H1 (cell line): ENCODE measurements at regions not wholly inside any gene's neighbourhood (a gene's known extent, or its start where the extent isn't known, plus 50 kb on each side); places are given as distances from the start of the nearest gene placed in this dataset.

ENCODE experiments used
- CTCF ChIA-PET: fragments of 300-600 bp; sonication (Branson Sonifier 250); formaldehyde crosslinking; loops from one replicate; lab custom pipeline; 2021; ENCODE audit not compliant: partially characterized antibody; lab: Charles Lee
- POLR2A ChIA-PET: fragments of 300-600 bp; sonication (Branson Sonifier 250); formaldehyde crosslinking; loops from one replicate; lab custom pipeline; 2021; ENCODE audit warnings: inconsistent platforms; ENCODE audit not compliant: partially characterized antibody; lab: Charles Lee
- DNase-seq, 2 experiments: peaks; one replicate each; pipeline versions ENCODE4 v3.0.0 to v3.0.0-alpha.2; 2010 to 2022; ENCODE audit warnings: low spot score in 2 of 2, low read depth in 1 of 2, mixed read lengths in 1 of 2
- FAIRE-seq: peaks from 2 replicates; lab custom pipeline; 2011; peaks lifted over from hg19 to GRCh38; lab: Jason Lieb, UNC
- H2AFZ ChIP-seq: 2 replicates; pipeline ENCODE4 v1.8.1; 2012; ENCODE audit warnings: low read length, inconsistent platforms
- H2AK5ac ChIP-seq: 2 replicates; pipeline ENCODE4 v1.6.1; 2013; ENCODE audit warnings: low read depth, low read length
- H2BK120ac ChIP-seq: replicated peaks from 2 replicates; pipeline ENCODE3; 2013; ENCODE audit warnings: low read depth, low read length, inconsistent platforms
- H2BK12ac ChIP-seq: 2 replicates; pipeline ENCODE4 v1.6.1; 2013; ENCODE audit warnings: low read depth, low read length
- H2BK15ac ChIP-seq: 2 replicates; pipeline ENCODE4 v1.6.1; 2013; ENCODE audit warnings: low read length
- H2BK20ac ChIP-seq: 2 replicates; pipeline ENCODE4 v1.6.1; 2013; ENCODE audit warnings: low read length
- H2BK5ac ChIP-seq: 2 replicates; pipeline ENCODE4 v1.6.1; 2013; ENCODE audit warnings: low read depth, low read length
- H3K14ac ChIP-seq: 2 replicates; pipeline ENCODE4 v1.6.1; 2013; ENCODE audit warnings: inconsistent platforms; ENCODE audit not compliant: insufficient read length
- H3K18ac ChIP-seq: 2 replicates; pipeline ENCODE4 v1.6.1; 2013; ENCODE audit warnings: low read length; ENCODE audit errors: extremely low read depth
- H3K23ac ChIP-seq: 2 replicates; pipeline ENCODE4 v1.6.1; 2013; ENCODE audit warnings: inconsistent platforms; ENCODE audit not compliant: insufficient read length
- H3K23me2 ChIP-seq: 2 replicates; pipeline ENCODE4 v1.6.1; 2013; ENCODE audit warnings: low read depth, low read length
- H3K27ac ChIP-seq: 2 replicates; pipeline ENCODE4 v1.6.1; 2011; ENCODE audit warnings: low read depth, low read length, inconsistent platforms
- H3K27me3 ChIP-seq, 4 experiments: replicated peaks in 1 of 4; 1 replicate in 1 of 4; 2 replicates in 3 of 4; pipeline versions ENCODE4 v1.6.1 to v1.8.1; 2011 to 2013; ENCODE audit warnings: low read length in 3 of 4, mild to moderate bottlenecking in 3 of 4, inconsistent platforms in 2 of 4, mixed read lengths in 2 of 4, moderate library complexity in 1 of 4; ENCODE audit not compliant: control insufficient read depth in 3 of 4, insufficient read depth in 3 of 4; ENCODE audit errors: extremely low read depth in 1 of 4
- H3K36me3 ChIP-seq, 4 experiments: 2 replicates each; pipeline versions ENCODE4 v1.6.1 to v1.8.1; 2011 to 2013; ENCODE audit warnings: mild to moderate bottlenecking in 4 of 4, low read length in 3 of 4, moderate library complexity in 2 of 4, control low read depth in 1 of 4, inconsistent platforms in 1 of 4; ENCODE audit not compliant: insufficient read depth in 4 of 4, control insufficient read depth in 2 of 4
- H3K4ac ChIP-seq: replicated peaks from 2 replicates; pipeline ENCODE3; 2013; ENCODE audit warnings: low read length, low read depth, mixed read lengths, inconsistent platforms; ENCODE audit not compliant: insufficient read length
- H3K4me1 ChIP-seq, 4 experiments: replicated peaks in 1 of 4; 1 replicate in 1 of 4; 2 replicates in 3 of 4; pipeline versions ENCODE4 v1.6.1 to v1.8.1; 2011 to 2013; ENCODE audit warnings: low read length in 3 of 4, inconsistent platforms in 2 of 4, mixed read lengths in 1 of 4; ENCODE audit not compliant: insufficient read depth in 4 of 4, control insufficient read depth in 3 of 4
- H3K4me2 ChIP-seq, 2 experiments: 2 replicates each; pipeline versions ENCODE4 v1.6.1 to v1.8.1; 2011 to 2013; ENCODE audit warnings: low read depth in 2 of 2, low read length in 2 of 2, control low read depth in 1 of 2, inconsistent platforms in 1 of 2, mild to moderate bottlenecking in 1 of 2; ENCODE audit not compliant: insufficient read depth in 1 of 2
- H3K4me3 ChIP-seq, 4 experiments: fragments of 200-600, 300-600 bp in 1 of 4; sonication (generic), shearing (Covaris generic), sonication (Bioruptor Twin) in 1 of 4; 2 replicates each; pipeline versions ENCODE4 v1.5.1 to v1.8.1; 2011 to 2016; ENCODE audit warnings: low read length in 4 of 4, low read depth in 3 of 4, control low read depth in 2 of 4, inconsistent platforms in 2 of 4, mild to moderate bottlenecking in 2 of 4, mixed read lengths in 1 of 4, moderate library complexity in 1 of 4; ENCODE audit not compliant: insufficient read depth in 2 of 4; ENCODE audit errors: extremely low read depth in 1 of 4
- H3K56ac ChIP-seq: replicated peaks from 2 replicates; pipeline ENCODE3; 2013; ENCODE audit warnings: low read depth, mild to moderate bottlenecking, mixed read lengths, low read length, inconsistent platforms; ENCODE audit not compliant: insufficient read length
- H3K79me1 ChIP-seq: 2 replicates; pipeline ENCODE4 v1.6.1; 2013; ENCODE audit warnings: low read depth, low read length, control low read depth
- H3K79me2 ChIP-seq, 2 experiments: 2 replicates each; pipeline versions ENCODE4 v1.6.1 to v1.8.1; 2012 to 2013; ENCODE audit warnings: low read length in 2 of 2, mild to moderate bottlenecking in 2 of 2, inconsistent platforms in 1 of 2; ENCODE audit not compliant: insufficient read depth in 2 of 2, control insufficient read depth in 1 of 2
- H3K9ac ChIP-seq, 4 experiments: replicated peaks in 1 of 4; 1 replicate in 1 of 4; 2 replicates in 3 of 4; pipeline versions ENCODE4 v1.6.1 to v1.8.1; 2011 to 2013; ENCODE audit warnings: low read depth in 3 of 4, low read length in 3 of 4, control low read depth in 2 of 4, mild to moderate bottlenecking in 2 of 4, moderate library complexity in 2 of 4, inconsistent platforms in 1 of 4; ENCODE audit errors: extremely low read depth in 1 of 4
- H3K9me3 ChIP-seq, 2 experiments: 2 replicates each; pipeline versions ENCODE4 v1.6.1 to v1.8.1; 2012 to 2013; ENCODE audit warnings: mild to moderate bottlenecking in 2 of 2, moderate library complexity in 2 of 2, control low read depth in 1 of 2, inconsistent platforms in 1 of 2, low read depth in 1 of 2, low read length in 1 of 2, mixed read lengths in 1 of 2; ENCODE audit not compliant: insufficient read depth in 2 of 2
- H4K20me1 ChIP-seq, 2 experiments: replicated peaks in 1 of 2; 2 replicates each; pipeline versions ENCODE3 to v1.8.1; 2011 to 2013; ENCODE audit warnings: inconsistent platforms in 2 of 2, low read length in 2 of 2, mild to moderate bottlenecking in 1 of 2; ENCODE audit not compliant: insufficient read depth in 2 of 2, control insufficient read depth in 1 of 2
- H4K5ac ChIP-seq: 2 replicates; pipeline ENCODE4 v1.6.1; 2013; ENCODE audit warnings: low read length, low read depth, mixed read lengths, inconsistent platforms; ENCODE audit not compliant: insufficient read length
- H4K8ac ChIP-seq: 2 replicates; pipeline ENCODE4 v1.8.0; 2013; ENCODE audit warnings: mild to moderate bottlenecking, moderate library complexity, low read length, inconsistent platforms; ENCODE audit not compliant: insufficient read depth; ENCODE audit errors: extremely low read depth
- H4K91ac ChIP-seq: replicated peaks from 2 replicates; pipeline ENCODE3; 2013; ENCODE audit warnings: low read length, mixed read lengths, inconsistent platforms; ENCODE audit not compliant: insufficient read length
- ATF3 ChIP-seq: IDR thresholded peaks from 2 replicates; pipeline ENCODE4 v1.6.1; 2011; ENCODE audit warnings: low read depth, mild to moderate bottlenecking, low read length; ENCODE audit not compliant: insufficient read depth
- CBX5 ChIP-seq: fragments of 300-800, 300-1000 bp; sonication (generic); IDR thresholded peaks from 2 replicates; pipeline ENCODE4 v1.7.1; 2016; ENCODE audit warnings: antibody characterized with exemption, low read length, low read depth
- CBX8 ChIP-seq: fragments of 300-800, 300-1000 bp; sonication (generic); IDR thresholded peaks from 2 replicates; pipeline ENCODE4 v1.7.1; 2016; ENCODE audit warnings: low read depth, low read length, borderline replicate concordance
- FOSL1 ChIP-seq: IDR thresholded peaks from 2 replicates; pipeline ENCODE4 v1.6.1; 2011; ENCODE audit warnings: mild to moderate bottlenecking, low read depth, low read length, moderate library complexity; ENCODE audit not compliant: insufficient read depth
- GABPA ChIP-seq: IDR thresholded peaks from 2 replicates; pipeline ENCODE4 v1.6.1; 2011; ENCODE audit warnings: mild to moderate bottlenecking, low read length, moderate library complexity, borderline replicate concordance; ENCODE audit not compliant: insufficient read depth
- HDAC2 ChIP-seq, 2 experiments: fragments of 300-600 bp in 1 of 2; sonication (generic) in 1 of 2; IDR thresholded peaks; 2 replicates each; pipeline ENCODE4 v1.6.1; 2011 to 2012; ENCODE audit warnings: low read depth in 2 of 2, low read length in 2 of 2, mild to moderate bottlenecking in 2 of 2, moderate library complexity in 2 of 2, borderline replicate concordance in 1 of 2, inconsistent platforms in 1 of 2
- KDM1A ChIP-seq: fragments of 200-600, 300-600 bp; sonication (generic); IDR thresholded peaks from 2 replicates; pipeline ENCODE4 v1.7.1; 2016; ENCODE audit warnings: mild to moderate bottlenecking, low read length, borderline replicate concordance
- MAFK ChIP-seq: IDR thresholded peaks from 2 replicates; pipeline ENCODE4 v1.6.1; 2012; ENCODE audit warnings: low read depth, mild to moderate bottlenecking, improper control_type of control experiment, low read length
- POU5F1 ChIP-seq: IDR thresholded peaks from 2 replicates; pipeline ENCODE4 v1.6.1; 2011; ENCODE audit warnings: low read depth, mild to moderate bottlenecking, low read length, moderate library complexity
- RAD21 ChIP-seq, 2 experiments: IDR thresholded peaks in 1 of 2; conservative IDR thresholded peaks in 1 of 2; 2 replicates each; pipeline ENCODE4 v1.6.1; 2011; ENCODE audit warnings: low read depth in 2 of 2, low read length in 2 of 2, improper control_type of control experiment in 1 of 2, inconsistent platforms in 1 of 2, mild to moderate bottlenecking in 1 of 2, moderate library complexity in 1 of 2
- RBBP5 ChIP-seq: IDR thresholded peaks from 2 replicates; pipeline ENCODE4 v1.7.1; 2012; ENCODE audit warnings: low read depth, mild to moderate bottlenecking, inconsistent platforms, low read length, moderate library complexity, borderline replicate concordance
- WGBS, 2 experiments: shearing (Covaris generic) in 1 of 2; methylation state at CpG; one replicate each; pipeline versions ENCODE4 v1.1.6 to v1.1.7; 2013 to 2015; ENCODE audit warnings: low lambda C conversion rate in 2 of 2, mixed read lengths in 2 of 2, inconsistent platforms in 1 of 2, low coverage in 1 of 2, missing lambda C conversion rate in 1 of 2; ENCODE audit not compliant: insufficient replicate concordance in 2 of 2, insufficient coverage in 1 of 2, insufficient read length in 1 of 2; ENCODE audit errors: extremely low coverage in 1 of 2, missing lambda C conversion rate in 1 of 2; 5-methylcytosine and 5-hydroxymethylcytosine counted together
- TF ChIP-seq, protein P1 (sequence below): IDR thresholded peaks from 2 replicates; pipeline ENCODE4 v1.6.1; 2011; ENCODE audit warnings: low read length, improper control_type of control experiment

GRCh38 chr2:128984855-128985254 is 666.2 kb upstream of the HS6ST1 start:
- DNase-seq (no peak), FAIRE-seq (no peak)
- H3K4me3 ChIP-seq = no peak overlapping the region
- no peak overlapping the region for H4K5ac ChIP-seq
- no peaks in the 10 kb centered on the region for H4K20me1 ChIP-seq
- no peaks in the 10 kb centered on the region for H3K4me1 ChIP-seq
- H3K18ac ChIP-seq = no peak overlapping the region
- H3K23me2 ChIP-seq = no peaks in the 10 kb centered on the region
- no peak overlapping the region for H4K91ac ChIP-seq
- H2BK20ac ChIP-seq = no peak overlapping the region
- H3K56ac ChIP-seq = no peak overlapping the region
- H3K9me3 ChIP-seq = no peaks in the 10 kb centered on the region
- CTCF ChIA-PET = interaction anchor here (0.6 kb wide), 1 partner anchor 400 kb away, joined by 3 read pairs; no protein-coding TSS in a partner anchor
- no peaks in the 10 kb centered on the region for H3K36me3 ChIP-seq
- no peaks in the 10 kb centered on the region for H3K27me3 ChIP-seq
- H2BK15ac ChIP-seq = no peak overlapping the region
- POLR2A ChIA-PET = no interaction called here
- H3K27ac ChIP-seq = no peak overlapping the region
- H2AFZ ChIP-seq = no peak overlapping the region
- H3K79me2 ChIP-seq = no peaks in the 10 kb centered on the region
- 89% methylated on average over 7 of the region's 8 CpGs; no CpG with 5 or more reads in 1 of the 2 experiments for WGBS, 2 experiments
- H4K8ac ChIP-seq = no peak overlapping the region
- no peak overlapping the region for H2BK5ac ChIP-seq
- H2BK120ac ChIP-seq = no peak overlapping the region
- no peak overlapping the region for H3K4me2 ChIP-seq
- H3K23ac ChIP-seq = no peak overlapping the region
- no peaks in the 10 kb centered on the region for H3K79me1 ChIP-seq
- H2AK5ac ChIP-seq = no peak overlapping the region
- no peak overlapping the region for H3K9ac ChIP-seq
- no peak overlapping the region for H2BK12ac ChIP-seq
- no peak overlapping the region for H3K4ac ChIP-seq
- H3K14ac ChIP-seq = no peak overlapping the region
- TF ChIP-seq RAD21 (IDR thresholded peaks at IDR 0.05 in 1 of 2, conservative IDR thresholded peaks at IDR 0.05 in 1 of 2; ENCODE audit: low read depth in 2 of 2, low read length in 2 of 2) (no peak), KDM1A (no peak), MAFK (no peak), GABPA (no peak), ATF3 (no peak), CBX8 (no peak), RBBP5 (no peak), POU5F1 (no peak), HDAC2 (IDR thresholded peaks at IDR 0.05; ENCODE audit: borderline replicate concordance in 1 of 2, low read depth in 2 of 2, low read length in 2 of 2) (no peak), CBX5 (no peak), FOSL1 (no peak)
- TF ChIP-seq, protein P1, sequence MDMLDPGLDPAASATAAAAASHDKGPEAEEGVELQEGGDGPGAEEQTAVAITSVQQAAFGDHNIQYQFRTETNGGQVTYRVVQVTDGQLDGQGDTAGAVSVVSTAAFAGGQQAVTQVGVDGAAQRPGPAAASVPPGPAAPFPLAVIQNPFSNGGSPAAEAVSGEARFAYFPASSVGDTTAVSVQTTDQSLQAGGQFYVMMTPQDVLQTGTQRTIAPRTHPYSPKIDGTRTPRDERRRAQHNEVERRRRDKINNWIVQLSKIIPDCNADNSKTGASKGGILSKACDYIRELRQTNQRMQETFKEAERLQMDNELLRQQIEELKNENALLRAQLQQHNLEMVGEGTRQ = no peak
